Left lung (tissue), 4 donors: ENCODE measurements at regions not wholly inside any gene's neighbourhood (a gene's known extent, or its start where the extent isn't known, plus 50 kb on each side); places are given as distances from the start of the nearest gene placed in this dataset.
A peak's percentile ranks its signal among the peaks of the same experiment; 100 is the strongest.

ENCODE experiments used
- ATAC-seq: fragments of 200-7000 bp; cut with Tn5 transposase; one replicate; pipeline ENCODE4 v1.9.1; 2020; ENCODE audit warnings: moderate library complexity
- DNase-seq, 4 donors: peaks; one replicate each; pipeline ENCODE4 v3.0.0-alpha.2; 2013 to 2020
- H3K27ac ChIP-seq, 2 donors: fragments of 200-600 bp; sonication (generic) in 1 of 2; one replicate each; pipeline versions ENCODE4 v1.5.0 to v1.8.0; 2020 to 2021
- H3K27me3 ChIP-seq, 2 donors: fragments of 200-600 bp; sonication (generic) in 1 of 2; one replicate each; pipeline versions ENCODE4 v1.5.0 to v1.8.0; 2020 to 2021
- H3K36me3 ChIP-seq, 2 donors: fragments of 200-600 bp; sonication (generic) in 1 of 2; one replicate each; pipeline versions ENCODE4 v1.5.0 to v1.8.0; 2020 to 2021
- H3K4me1 ChIP-seq, 2 donors: fragments of 200-600 bp; one replicate each; pipeline ENCODE4 v1.8.0; 2021
- H3K4me3 ChIP-seq, 2 donors: fragments of 200-600 bp; sonication (generic) in 1 of 2; one replicate each; pipeline versions ENCODE4 v1.5.0 to v1.8.0; 2020 to 2021; ENCODE audit warnings: mild to moderate bottlenecking in 1 of 2
- H3K9me3 ChIP-seq, 2 donors: fragments of 200-600 bp; sonication (generic) in 1 of 2; one replicate each; pipeline versions ENCODE4 v1.5.0 to v1.8.0; 2020 to 2021
- CTCF ChIP-seq, 2 donors: fragments of 200-600 bp; sonication (generic) in 1 of 2; IDR thresholded peaks; one replicate each; pipeline versions ENCODE4 v1.5.0 to v1.8.0; 2021; ENCODE audit warnings: antibody characterized with exemption in 2 of 2
- intact Hi-C, 2 donors: fragments of 100-400 bp; cut with DNase I; formaldehyde crosslinking; loops; one replicate each; pipeline versions ENCODE4 v1.11.2 to v1.14.2; 2022
- donor health status: DM: no; HTN: yes; CAD: no.
- donor health status: DM: no; HTN: no; CAD: no.

- ATAC-seq (peak; percentile 38), DNase-seq (no peak)
- H3K27ac ChIP-seq: no peak overlapping the region
- no peak overlapping the region for H3K4me3 ChIP-seq
- no peaks in the 10 kb centered on the region for H3K27me3 ChIP-seq
- no peaks in the 10 kb centered on the region for H3K4me1 ChIP-seq
- TF ChIP-seq CTCF (IDR thresholded peaks at IDR 0.05): peak in 1 of 2 donors; percentile 18
- peaks cover 0 to 4% of the 10 kb centered on the region in 2 donors for H3K9me3 ChIP-seq
- H3K36me3 ChIP-seq: no peaks in the 10 kb centered on the region
- intact Hi-C loops: no loop called here
Measured at GRCh38 chr5:106843812-106844416, 826.8 kb downstream of the EFNA5 start.

- Histone ChIP-seq H3K4me3 (no peak overlapping the region), H3K36me3 (no peaks in the 10 kb centered on the region), H3K27ac (no peak overlapping the region), H3K4me1 (no peaks in the 10 kb centered on the region), H3K27me3 (no peaks in the 10 kb centered on the region), H3K9me3 (peaks cover 0 to 4% of the 10 kb centered on the region in 2 donors)
- ATAC-seq (no peak), DNase-seq (no peak)
- no peak for TF ChIP-seq CTCF (IDR thresholded peaks at IDR 0.05)
- intact Hi-C loops: no loop called here
Measured at GRCh38 chr5:106833517-106833916, 837.2 kb downstream of the EFNA5 start.

GRCh38 chr5:106827061-106827460 lies 843.7 kb downstream of the EFNA5 start:
- H3K9me3 ChIP-seq: peaks cover 0 to 2% of the 10 kb centered on the region in 2 donors
- ATAC-seq (no peak), DNase-seq (no peak)
- H3K4me1 ChIP-seq: no peaks in the 10 kb centered on the region
- no peaks in the 10 kb centered on the region for H3K36me3 ChIP-seq
- H3K27me3 ChIP-seq: no peaks in the 10 kb centered on the region
- no peak for TF ChIP-seq CTCF (IDR thresholded peaks at IDR 0.05)
- no peak overlapping the region for H3K4me3 ChIP-seq
- intact Hi-C loops: no loop called here
- H3K27ac ChIP-seq: no peak overlapping the region

- ATAC-seq (no peak), DNase-seq (no peak)
- no peaks in the 10 kb centered on the region for H3K36me3 ChIP-seq
- no peaks in the 10 kb centered on the region for H3K27me3 ChIP-seq
- peaks cover 0 to 2% of the 10 kb centered on the region in 2 donors for H3K9me3 ChIP-seq
- no peaks in the 10 kb centered on the region for H3K4me1 ChIP-seq
- TF ChIP-seq CTCF (IDR thresholded peaks at IDR 0.05): no peak
- intact Hi-C loops: no loop called here
- H3K27ac ChIP-seq: no peak overlapping the region
- H3K4me3 ChIP-seq: no peak overlapping the region
Measured at GRCh38 chr5:106825374-106825773, 845.4 kb downstream of the EFNA5 start.

- ATAC-seq: no peak
- TF ChIP-seq CTCF (IDR thresholded peaks at IDR 0.05): no peak
Measured at GRCh38 chr5:106822851-106823250, 847.9 kb downstream of the EFNA5 start.

More at GRCh38 chr5:106822851-106823250, 847.9 kb downstream of the EFNA5 start:
- no peak for DNase-seq
- Histone ChIP-seq H3K36me3 (no peaks in the 10 kb centered on the region), H3K9me3 (no peaks in the 10 kb centered on the region), H3K4me3 (no peak overlapping the region), H3K4me1 (no peaks in the 10 kb centered on the region), H3K27ac (no peak overlapping the region), H3K27me3 (no peaks in the 10 kb centered on the region)
- intact Hi-C loops: no loop called here
